22Rv1 (cell line): ENCODE measurements at regions not wholly inside any gene's neighbourhood (a gene's known extent, or its start where the extent isn't known, plus 50 kb on each side); places are given as distances from the start of the nearest gene placed in this dataset.

Experiments used
- ZFX ChIP-seq: fragments of 450-650 bp; IDR thresholded peaks from 2 replicates; pipeline ENCODE4 v1.6.1; 2017; ENCODE audit warnings: antibody characterized with exemption, borderline replicate concordance
- TF ChIP-seq, protein P1 (sequence below): fragments of 450-650 bp; IDR thresholded peaks from 2 replicates; pipeline ENCODE4 v1.5.1; 2017; ENCODE audit warnings: mild to moderate bottlenecking

DNA sequence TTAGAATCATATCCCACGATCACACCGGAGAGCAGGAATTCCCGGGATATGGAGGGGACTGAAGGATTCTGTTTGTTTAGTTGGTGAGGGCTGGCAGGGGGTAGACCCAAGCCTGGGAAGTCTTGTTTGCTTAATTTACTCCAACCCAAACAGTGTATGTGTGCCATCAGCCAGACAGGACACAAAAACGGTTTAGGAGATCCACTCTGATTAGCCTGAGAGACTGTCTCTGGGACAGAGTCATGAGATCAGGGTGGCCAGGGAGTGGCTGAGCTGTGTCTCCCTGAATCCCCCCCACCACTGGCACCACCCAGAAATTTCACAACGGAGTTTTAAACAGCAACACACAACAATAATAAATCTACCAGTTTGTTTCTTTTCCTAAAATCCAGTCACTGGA is 127.0 kb downstream of the RBFOX3 start:
- TF ChIP-seq, protein P1, sequence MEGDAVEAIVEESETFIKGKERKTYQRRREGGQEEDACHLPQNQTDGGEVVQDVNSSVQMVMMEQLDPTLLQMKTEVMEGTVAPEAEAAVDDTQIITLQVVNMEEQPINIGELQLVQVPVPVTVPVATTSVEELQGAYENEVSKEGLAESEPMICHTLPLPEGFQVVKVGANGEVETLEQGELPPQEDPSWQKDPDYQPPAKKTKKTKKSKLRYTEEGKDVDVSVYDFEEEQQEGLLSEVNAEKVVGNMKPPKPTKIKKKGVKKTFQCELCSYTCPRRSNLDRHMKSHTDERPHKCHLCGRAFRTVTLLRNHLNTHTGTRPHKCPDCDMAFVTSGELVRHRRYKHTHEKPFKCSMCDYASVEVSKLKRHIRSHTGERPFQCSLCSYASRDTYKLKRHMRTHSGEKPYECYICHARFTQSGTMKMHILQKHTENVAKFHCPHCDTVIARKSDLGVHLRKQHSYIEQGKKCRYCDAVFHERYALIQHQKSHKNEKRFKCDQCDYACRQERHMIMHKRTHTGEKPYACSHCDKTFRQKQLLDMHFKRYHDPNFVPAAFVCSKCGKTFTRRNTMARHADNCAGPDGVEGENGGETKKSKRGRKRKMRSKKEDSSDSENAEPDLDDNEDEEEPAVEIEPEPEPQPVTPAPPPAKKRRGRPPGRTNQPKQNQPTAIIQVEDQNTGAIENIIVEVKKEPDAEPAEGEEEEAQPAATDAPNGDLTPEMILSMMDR = no peak
- TF ChIP-seq ZFX = no peak
